ENCODE measurements at regions not wholly inside any gene's neighbourhood (a gene's known extent, or its start where the extent isn't known, plus 50 kb on each side); places are given as distances from the start of the nearest gene placed in this dataset.

- Histone ChIP-seq H4K20me1 (ENCODE audit: low read length) (no peaks in the 10 kb centered on the region), H3K4me3 (ENCODE audit: low read length) (no peak overlapping the region), H3K9ac (ENCODE audit: low read length) (no peak overlapping the region), H3K4me1 (ENCODE audit: insufficient read depth, low read length) (no peaks in the 10 kb centered on the region), H3K36me3 (ENCODE audit: low read depth, low read length) (no peaks in the 10 kb centered on the region), H3K27ac (ENCODE audit: low read length) (no peak overlapping the region), H3K27me3 (ENCODE audit: low read length) (no peaks in the 10 kb centered on the region), H2AFZ (ENCODE audit: low read length) (no peak overlapping the region), H3K4me2 (ENCODE audit: low read length) (no peak overlapping the region), H3F3A (ENCODE audit: low read length, unreplicated experiment) (no peaks in the 10 kb centered on the region), H3K9me2 (replicated peaks; ENCODE audit: low read length) (no peaks in the 10 kb centered on the region), H3K9me3 (ENCODE audit: low read length) (no peaks in the 10 kb centered on the region), H3K79me2 (ENCODE audit: low read length) (no peaks in the 10 kb centered on the region)
- TF ChIP-seq CTCF (conservative IDR thresholded peaks at IDR 0.05; ENCODE audit: low read depth, low read length) (no peak), EZH2 (IDR thresholded peaks at IDR 0.05; ENCODE audit: low read length, unreplicated experiment) (no peak), EZH2phosphoT487 (IDR thresholded peaks at IDR 0.05; ENCODE audit: borderline replicate concordance, low read length) (no peak)
- no TSS peak for BruUV-seq (replicated peaks)
- intact Hi-C loops (cut with micrococcal nuclease) = no loop called here
- ChIA-PET CTCF (no interaction called here), POLR2A (ENCODE audit: unreplicated experiment) (no interaction called here)
- no peak for DNase-seq
- no peak for ATAC-seq
Measured at GRCh38 chr7:66503036-66503370, 125.7 kb upstream of the KCTD7 start.

GRCh38 chr7:66503551-66504031, 125.1 kb upstream of the KCTD7 start:
- Histone ChIP-seq H3K9me3 (ENCODE audit: low read length) (no peaks in the 10 kb centered on the region), H3K79me2 (ENCODE audit: low read length) (no peaks in the 10 kb centered on the region), H3K9me2 (replicated peaks; ENCODE audit: low read length) (no peaks in the 10 kb centered on the region), H4K20me1 (ENCODE audit: low read length) (no peaks in the 10 kb centered on the region), H3K4me2 (ENCODE audit: low read length) (no peak overlapping the region), H3K4me3 (ENCODE audit: low read length) (no peak overlapping the region), H3K4me1 (ENCODE audit: insufficient read depth, low read length) (no peaks in the 10 kb centered on the region), H3K36me3 (ENCODE audit: low read depth, low read length) (no peaks in the 10 kb centered on the region), H2AFZ (ENCODE audit: low read length) (no peak overlapping the region), H3K27ac (ENCODE audit: low read length) (no peak overlapping the region), H3K27me3 (ENCODE audit: low read length) (no peaks in the 10 kb centered on the region), H3F3A (ENCODE audit: low read length, unreplicated experiment) (no peaks in the 10 kb centered on the region), H3K9ac (ENCODE audit: low read length) (no peak overlapping the region)
- no peak for TF ChIP-seq EZH2 (IDR thresholded peaks at IDR 0.05; ENCODE audit: low read length, unreplicated experiment)
- no peak for TF ChIP-seq CTCF (conservative IDR thresholded peaks at IDR 0.05; ENCODE audit: low read depth, low read length)
- no peak for TF ChIP-seq EZH2phosphoT487 (IDR thresholded peaks at IDR 0.05; ENCODE audit: borderline replicate concordance, low read length)
- peak; percentile 18; the same call in 1 of the 2 replicates for ATAC-seq
- BruUV-seq (replicated peaks) = no TSS peak
- ChIA-PET POLR2A (ENCODE audit: unreplicated experiment) (no interaction called here), CTCF (no interaction called here)
- intact Hi-C loops (cut with micrococcal nuclease) = no loop called here
- DNase-seq = no peak

GRCh38 chr7:66504131-66504530, 124.5 kb upstream of the KCTD7 start:
- Histone ChIP-seq H2AFZ (ENCODE audit: low read length) (no peak overlapping the region), H3K27ac (ENCODE audit: low read length) (no peak overlapping the region), H3K4me2 (ENCODE audit: low read length) (no peak overlapping the region), H4K20me1 (ENCODE audit: low read length) (no peaks in the 10 kb centered on the region), H3K9me2 (replicated peaks; ENCODE audit: low read length) (no peaks in the 10 kb centered on the region), H3K36me3 (ENCODE audit: low read depth, low read length) (no peaks in the 10 kb centered on the region), H3K4me1 (ENCODE audit: insufficient read depth, low read length) (no peaks in the 10 kb centered on the region), H3K9ac (ENCODE audit: low read length) (no peak overlapping the region), H3K9me3 (ENCODE audit: low read length) (no peaks in the 10 kb centered on the region), H3K4me3 (ENCODE audit: low read length) (no peak overlapping the region), H3K79me2 (ENCODE audit: low read length) (no peaks in the 10 kb centered on the region), H3F3A (ENCODE audit: low read length, unreplicated experiment) (no peaks in the 10 kb centered on the region), H3K27me3 (ENCODE audit: low read length) (no peaks in the 10 kb centered on the region)
- ChIA-PET POLR2A (ENCODE audit: unreplicated experiment) (no interaction called here), CTCF (no interaction called here)
- BruUV-seq (replicated peaks) = no TSS peak
- no peak for ATAC-seq
- no peak for DNase-seq
- intact Hi-C loops (cut with micrococcal nuclease) = no loop called here
- TF ChIP-seq EZH2 (IDR thresholded peaks at IDR 0.05; ENCODE audit: low read length, unreplicated experiment) (no peak), EZH2phosphoT487 (IDR thresholded peaks at IDR 0.05; ENCODE audit: borderline replicate concordance, low read length) (no peak), CTCF (conservative IDR thresholded peaks at IDR 0.05; ENCODE audit: low read depth, low read length) (no peak)
